Ishikawa (cell line): ENCODE measurements at regions not wholly inside any gene's neighbourhood (a gene's known extent, or its start where the extent isn't known, plus 50 kb on each side); places are given as distances from the start of the nearest gene placed in this dataset.

ENCODE experiments used
- TEAD4 ChIP-seq: IDR thresholded peaks from 2 replicates; pipeline ENCODE4 v1.6.1; 2012
- YY1 ChIP-seq: IDR thresholded peaks from 2 replicates; pipeline ENCODE4 v1.6.1; 2012; ENCODE audit warnings: low read depth

GRCh38 chr5:8839361-8840055 is 706.4 kb downstream of the SEMA5A start:
- no peak for TF ChIP-seq YY1
- TF ChIP-seq TEAD4: no peak
